ENCODE measurements at regions not wholly inside any gene's neighbourhood (a gene's known extent, or its start where the extent isn't known, plus 50 kb on each side); places are given as distances from the start of the nearest gene placed in this dataset.

GRCh38 chr1:239228451-239228850, 157.9 kb upstream of the CHRM3 start:
- H3K27me3 ChIP-seq (ENCODE audit: control insufficient read depth, insufficient read depth, low read length), result no peaks in the 10 kb centered on the region
- H3K4me1 ChIP-seq (ENCODE audit: control insufficient read depth, insufficient read depth, low read length, poor library complexity, severe bottlenecking), result no peaks in the 10 kb centered on the region
- H3K27ac ChIP-seq (ENCODE audit: insufficient read depth, low read length, poor library complexity, severe bottlenecking), result no peak overlapping the region
- H3K9me3 Mint-ChIP-seq, result peaks cover 2 to 28% (median 6%) of the 10 kb centered on the region in 7 donors
- ATAC-seq (ENCODE audit: low read depth in 2 of 2) (no peak), DNase-seq (no peak)
- H3K36me3 ChIP-seq (ENCODE audit: control insufficient read depth, insufficient read depth, low read length), result no peaks in the 10 kb centered on the region
- no peaks in the 10 kb centered on the region for H3K27me3 Mint-ChIP-seq
- no peaks in the 10 kb centered on the region for H3K36me3 Mint-ChIP-seq
- no peak overlapping the region for H3K27ac Mint-ChIP-seq
- H3K4me3 Mint-ChIP-seq, result no peak overlapping the region
- H3K4me1 Mint-ChIP-seq, result no peaks in the 10 kb centered on the region
- peaks cover 0 to 17% of the 10 kb centered on the region in 2 experiments for H3K9me3 ChIP-seq (ENCODE audit: control insufficient read depth in 2 of 2, low read length in 2 of 2)
- H3K4me3 ChIP-seq (ENCODE audit: low read depth, low read length), result no peak overlapping the region

GRCh38 chr1:239225396-239225795, 161.0 kb upstream of the CHRM3 start:
- Histone ChIP-seq H3K4me1 (ENCODE audit: control insufficient read depth, insufficient read depth, low read length, poor library complexity, severe bottlenecking) (no peaks in the 10 kb centered on the region), H3K4me3 (ENCODE audit: low read depth, low read length) (no peak overlapping the region), H3K9me3 (ENCODE audit: control insufficient read depth in 2 of 2, low read length in 2 of 2) (peaks cover 2 to 25% of the 10 kb centered on the region in 2 experiments), H3K27me3 (ENCODE audit: control insufficient read depth, insufficient read depth, low read length) (no peaks in the 10 kb centered on the region), H3K27ac (ENCODE audit: insufficient read depth, low read length, poor library complexity, severe bottlenecking) (no peak overlapping the region), H3K36me3 (ENCODE audit: control insufficient read depth, insufficient read depth, low read length) (no peaks in the 10 kb centered on the region)
- peaks cover 3 to 54% (median 10%) of the 10 kb centered on the region in 7 donors for H3K9me3 Mint-ChIP-seq
- H3K36me3 Mint-ChIP-seq, result no peaks in the 10 kb centered on the region
- no peaks in the 10 kb centered on the region for H3K4me1 Mint-ChIP-seq
- no peak overlapping the region for H3K27ac Mint-ChIP-seq
- DNase-seq (no peak), ATAC-seq (ENCODE audit: low read depth in 2 of 2) (no peak)
- H3K27me3 Mint-ChIP-seq, result no peaks in the 10 kb centered on the region
- H3K4me3 Mint-ChIP-seq, result no peak overlapping the region

GRCh38 chr1:239224100-239224499, 162.3 kb upstream of the CHRM3 start:
- Histone ChIP-seq H3K4me3 (ENCODE audit: low read depth, low read length) (no peak overlapping the region), H3K4me1 (ENCODE audit: control insufficient read depth, insufficient read depth, low read length, poor library complexity, severe bottlenecking) (no peaks in the 10 kb centered on the region), H3K36me3 (ENCODE audit: control insufficient read depth, insufficient read depth, low read length) (no peaks in the 10 kb centered on the region), H3K27me3 (ENCODE audit: control insufficient read depth, insufficient read depth, low read length) (no peaks in the 10 kb centered on the region), H3K27ac (ENCODE audit: insufficient read depth, low read length, poor library complexity, severe bottlenecking) (no peak overlapping the region), H3K9me3 (ENCODE audit: control insufficient read depth in 2 of 2, low read length in 2 of 2) (peaks cover 2 to 25% of the 10 kb centered on the region in 2 experiments)
- Mint-ChIP-seq H3K4me3 (no peak overlapping the region), H3K9me3 (peaks cover 3 to 55% (median 11%) of the 10 kb centered on the region in 7 donors), H3K27ac (no peak overlapping the region), H3K27me3 (no peaks in the 10 kb centered on the region), H3K4me1 (no peaks in the 10 kb centered on the region), H3K36me3 (no peaks in the 10 kb centered on the region)
- DNase-seq (no peak), ATAC-seq (ENCODE audit: low read depth in 2 of 2) (no peak)

- no peak overlapping the region for H3K27ac Mint-ChIP-seq
- Histone ChIP-seq H3K27ac (ENCODE audit: insufficient read depth, low read length, poor library complexity, severe bottlenecking) (no peak overlapping the region), H3K9me3 (ENCODE audit: control insufficient read depth in 2 of 2, low read length in 2 of 2) (peaks cover 2 to 25% of the 10 kb centered on the region in 2 experiments), H3K27me3 (ENCODE audit: control insufficient read depth, insufficient read depth, low read length) (no peaks in the 10 kb centered on the region), H3K4me3 (ENCODE audit: low read depth, low read length) (no peak overlapping the region), H3K4me1 (ENCODE audit: control insufficient read depth, insufficient read depth, low read length, poor library complexity, severe bottlenecking) (no peaks in the 10 kb centered on the region), H3K36me3 (ENCODE audit: control insufficient read depth, insufficient read depth, low read length) (no peaks in the 10 kb centered on the region)
- no peaks in the 10 kb centered on the region for H3K4me1 Mint-ChIP-seq
- H3K36me3 Mint-ChIP-seq, result no peaks in the 10 kb centered on the region
- peaks cover 3 to 55% (median 11%) of the 10 kb centered on the region in 7 donors for H3K9me3 Mint-ChIP-seq
- no peaks in the 10 kb centered on the region for H3K27me3 Mint-ChIP-seq
- no peak overlapping the region for H3K4me3 Mint-ChIP-seq
- no peak for DNase-seq
- no peak for ATAC-seq (ENCODE audit: low read depth in 2 of 2)
Observed at GRCh38 chr1:239222999-239223398, 163.4 kb upstream of the CHRM3 start.

- H3K4me1 Mint-ChIP-seq, result no peaks in the 10 kb centered on the region
- H3K27me3 Mint-ChIP-seq, result no peaks in the 10 kb centered on the region
- Histone ChIP-seq H3K27ac (ENCODE audit: insufficient read depth, low read length, poor library complexity, severe bottlenecking) (no peak overlapping the region), H3K27me3 (ENCODE audit: control insufficient read depth, insufficient read depth, low read length) (no peaks in the 10 kb centered on the region), H3K9me3 (ENCODE audit: control insufficient read depth in 2 of 2, low read length in 2 of 2) (peaks cover 2 to 21% of the 10 kb centered on the region in 2 experiments), H3K36me3 (ENCODE audit: control insufficient read depth, insufficient read depth, low read length) (no peaks in the 10 kb centered on the region), H3K4me3 (ENCODE audit: low read depth, low read length) (no peak overlapping the region), H3K4me1 (ENCODE audit: control insufficient read depth, insufficient read depth, low read length, poor library complexity, severe bottlenecking) (no peaks in the 10 kb centered on the region)
- ATAC-seq (ENCODE audit: low read depth in 2 of 2), result no peak
- H3K4me3 Mint-ChIP-seq, result no peak overlapping the region
- no peak overlapping the region for H3K27ac Mint-ChIP-seq
- H3K9me3 Mint-ChIP-seq, result peaks cover 0 to 55% (median 11%) of the 10 kb centered on the region in 7 donors
- no peaks in the 10 kb centered on the region for H3K36me3 Mint-ChIP-seq
- no peak for DNase-seq
Observed at GRCh38 chr1:239221656-239222055, 164.7 kb upstream of the CHRM3 start.

- Histone ChIP-seq H3K4me1 (ENCODE audit: control insufficient read depth, insufficient read depth, low read length, poor library complexity, severe bottlenecking) (no peaks in the 10 kb centered on the region), H3K36me3 (ENCODE audit: control insufficient read depth, insufficient read depth, low read length) (no peaks in the 10 kb centered on the region), H3K4me3 (ENCODE audit: low read depth, low read length) (no peak overlapping the region), H3K9me3 (ENCODE audit: control insufficient read depth in 2 of 2, low read length in 2 of 2) (peaks cover 2 to 9% of the 10 kb centered on the region in 2 experiments), H3K27ac (ENCODE audit: insufficient read depth, low read length, poor library complexity, severe bottlenecking) (no peak overlapping the region), H3K27me3 (ENCODE audit: control insufficient read depth, insufficient read depth, low read length) (no peaks in the 10 kb centered on the region)
- Mint-ChIP-seq H3K27ac (no peak overlapping the region), H3K9me3 (peaks cover 0 to 51% (median 11%) of the 10 kb centered on the region in 7 donors), H3K4me3 (no peak overlapping the region), H3K27me3 (no peaks in the 10 kb centered on the region), H3K4me1 (no peaks in the 10 kb centered on the region), H3K36me3 (no peaks in the 10 kb centered on the region)
- DNase-seq (no peak), ATAC-seq (ENCODE audit: low read depth in 2 of 2) (no peak)
Observed at GRCh38 chr1:239219679-239220078, 166.7 kb upstream of the CHRM3 start.

- Mint-ChIP-seq H3K9me3 (peaks cover 0 to 38% (median 9%) of the 10 kb centered on the region in 7 donors), H3K4me3 (no peak overlapping the region)
Observed at GRCh38 chr1:239218301-239218700, 168.1 kb upstream of the CHRM3 start.

GRCh38 chr1:239212811-239213220, 173.6 kb upstream of the CHRM3 start:
- Mint-ChIP-seq H3K9me3 (peaks cover 0 to 16% (median 6%) of the 10 kb centered on the region in 7 donors), H3K4me1 (no peaks in the 10 kb centered on the region), H3K27ac (no peak overlapping the region), H3K36me3 (no peaks in the 10 kb centered on the region), H3K4me3 (no peak overlapping the region), H3K27me3 (no peaks in the 10 kb centered on the region)
- H3K9me3 ChIP-seq (ENCODE audit: control insufficient read depth in 2 of 2, low read length in 2 of 2), result no peaks in the 10 kb centered on the region
- H3K4me3 ChIP-seq (ENCODE audit: low read depth, low read length), result no peak overlapping the region
- no peaks in the 10 kb centered on the region for H3K27me3 ChIP-seq (ENCODE audit: control insufficient read depth, insufficient read depth, low read length)
- no peak overlapping the region for H3K27ac ChIP-seq (ENCODE audit: insufficient read depth, low read length, poor library complexity, severe bottlenecking)
- H3K36me3 ChIP-seq (ENCODE audit: control insufficient read depth, insufficient read depth, low read length), result no peaks in the 10 kb centered on the region
- no peaks in the 10 kb centered on the region for H3K4me1 ChIP-seq (ENCODE audit: control insufficient read depth, insufficient read depth, low read length, poor library complexity, severe bottlenecking)
- ATAC-seq (ENCODE audit: low read depth in 2 of 2) (no peak), DNase-seq (no peak)

More at GRCh38 chr1:239218301-239218700, 168.1 kb upstream of the CHRM3 start:
- DNase-seq, result no peak
- H3K9me3 ChIP-seq (ENCODE audit: control insufficient read depth in 2 of 2, low read length in 2 of 2), result peaks cover 2 to 9% of the 10 kb centered on the region in 2 experiments
- no peak for ATAC-seq (ENCODE audit: low read depth in 2 of 2)
- Mint-ChIP-seq H3K36me3 (no peaks in the 10 kb centered on the region), H3K27ac (no peak overlapping the region), H3K4me1 (no peaks in the 10 kb centered on the region), H3K27me3 (no peaks in the 10 kb centered on the region)
- H3K27ac ChIP-seq (ENCODE audit: insufficient read depth, low read length, poor library complexity, severe bottlenecking), result no peak overlapping the region
- H3K4me3 ChIP-seq (ENCODE audit: low read depth, low read length), result no peak overlapping the region
- H3K36me3 ChIP-seq (ENCODE audit: control insufficient read depth, insufficient read depth, low read length), result no peaks in the 10 kb centered on the region
- no peaks in the 10 kb centered on the region for H3K4me1 ChIP-seq (ENCODE audit: control insufficient read depth, insufficient read depth, low read length, poor library complexity, severe bottlenecking)
- H3K27me3 ChIP-seq (ENCODE audit: control insufficient read depth, insufficient read depth, low read length), result no peaks in the 10 kb centered on the region

Measured in CD4-positive, CD25-positive, alpha-beta regulatory T cell (primary cell).